ENCODE measurements at regions not wholly inside any gene's neighbourhood (a gene's known extent, or its start where the extent isn't known, plus 50 kb on each side); places are given as distances from the start of the nearest gene placed in this dataset.

DNA sequence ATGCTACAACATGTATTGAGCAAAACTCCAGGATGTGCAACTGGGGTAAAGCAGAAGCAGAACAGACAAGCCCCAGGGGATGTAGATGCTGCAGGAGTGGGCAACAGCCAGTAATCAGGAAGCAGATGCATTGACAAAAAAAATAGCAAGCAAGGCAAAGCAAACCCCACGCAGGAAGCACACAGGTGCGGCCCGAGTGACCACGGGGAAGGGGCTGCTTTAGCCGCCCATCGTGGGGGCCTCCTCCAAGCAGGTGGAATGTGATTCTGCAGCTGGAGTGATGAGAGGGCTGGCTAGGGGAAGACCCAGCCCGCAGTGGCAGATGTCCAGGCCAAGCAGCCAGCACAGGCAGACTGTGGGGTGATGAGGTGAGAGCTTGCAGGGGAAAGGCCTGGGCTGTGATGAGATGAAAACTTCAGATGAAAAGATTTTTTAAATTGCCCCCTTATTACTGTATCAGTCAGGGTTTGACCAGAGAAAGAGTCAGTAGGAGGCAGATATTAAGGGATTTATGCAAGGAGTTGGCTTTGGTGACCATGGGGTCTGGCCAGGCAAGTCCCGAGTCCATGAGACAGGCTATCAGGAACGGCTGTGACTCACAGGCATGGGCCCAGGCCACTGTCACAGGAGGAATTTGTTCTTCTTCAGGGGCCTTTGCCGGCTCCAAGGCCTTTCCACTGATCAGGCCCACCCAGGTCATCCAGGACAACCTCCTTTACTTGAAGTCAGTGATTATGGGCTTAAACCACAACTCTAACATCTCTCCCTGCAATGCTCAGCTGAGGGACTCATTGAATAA lies 207.6 kb downstream of the ANKRD60 start:
- intact Hi-C loops (cut with micrococcal nuclease) = no loop called here
- ChIA-PET POLR2A (no interaction called here), CTCF (no interaction called here), RAD21 (ENCODE audit: low non-redundant PET in 1 of 2, low total read pairs in 2 of 2, uncharacterized antibody in 2 of 2, unreplicated experiment in 2 of 2) (no interaction called here)
- BruUV-seq (replicated peaks) = no TSS peak
- Histone ChIP-seq H4K20me1 (ENCODE audit: insufficient read depth) (no peaks in the 10 kb centered on the region), H3K27me3 (ENCODE audit: insufficient read depth, low read length) (peaks cover 18% of the 10 kb centered on the region), H3K79me2 (ENCODE audit: insufficient read depth, low read length) (no peaks in the 10 kb centered on the region), H3K4me2 (ENCODE audit: low read length) (no peak overlapping the region), H3K36me3 (ENCODE audit: control insufficient read depth in 1 of 2, insufficient read depth in 2 of 2, low read length in 2 of 2) (no peaks in the 10 kb centered on the region), H2AFZ (ENCODE audit: low read depth, low read length, poor library complexity, severe bottlenecking) (no peak overlapping the region), H3K9me2 (ENCODE audit: insufficient read depth) (no peaks in the 10 kb centered on the region), H3K4me3 (replicated peaks in 1 of 2; ENCODE audit: low read depth in 1 of 2, low read length in 2 of 2) (no peak overlapping the region), H3K4me1 (ENCODE audit: control insufficient read depth in 1 of 2, insufficient read depth in 2 of 2, low read length in 2 of 2) (peaks cover 4 to 30% of the 10 kb centered on the region in 2 experiments; a peak in 3 of 4 replicates), H3K27ac (ENCODE audit: low read depth, low read length) (no peak overlapping the region), H3K9me3 (ENCODE audit: control insufficient read depth in 1 of 2, insufficient read depth in 1 of 2, low read depth in 1 of 2, low read length in 2 of 2) (no peaks in the 10 kb centered on the region), H3K9ac (ENCODE audit: low read length) (no peak overlapping the region)
- no peak for DNase-seq (ENCODE audit: low read depth, low spot score)
- no peak for ATAC-seq
- no peak for TF ChIP-seq SP1 (IDR thresholded peaks at IDR 0.05; ENCODE audit: low read depth)
- no peak for TF ChIP-seq POLR2A (IDR thresholded peaks at IDR 0.05; ENCODE audit: borderline replicate concordance, extremely low read depth, insufficient read depth, insufficient read length)
- TF ChIP-seq TCF7L2 (IDR thresholded peaks at IDR 0.05; ENCODE audit: borderline replicate concordance, extremely low read depth, insufficient read depth, insufficient read length) = no peak
- TF ChIP-seq SIN3A (IDR thresholded peaks at IDR 0.05; ENCODE audit: low read depth) = no peak
- TF ChIP-seq ELF1 (IDR thresholded peaks at IDR 0.05; ENCODE audit: borderline replicate concordance, low read depth) = no peak
- TF ChIP-seq POLR2AphosphoS5 (IDR thresholded peaks at IDR 0.05; ENCODE audit: low read depth, low read length) = no peak
- TF ChIP-seq, protein P1, sequence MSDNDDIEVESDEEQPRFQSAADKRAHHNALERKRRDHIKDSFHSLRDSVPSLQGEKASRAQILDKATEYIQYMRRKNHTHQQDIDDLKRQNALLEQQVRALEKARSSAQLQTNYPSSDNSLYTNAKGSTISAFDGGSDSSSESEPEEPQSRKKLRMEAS (IDR thresholded peaks at IDR 0.05) = no peak
- TF ChIP-seq FOSL1 (IDR thresholded peaks at IDR 0.05; ENCODE audit: low read depth) = no peak
- TF ChIP-seq, protein P2, sequence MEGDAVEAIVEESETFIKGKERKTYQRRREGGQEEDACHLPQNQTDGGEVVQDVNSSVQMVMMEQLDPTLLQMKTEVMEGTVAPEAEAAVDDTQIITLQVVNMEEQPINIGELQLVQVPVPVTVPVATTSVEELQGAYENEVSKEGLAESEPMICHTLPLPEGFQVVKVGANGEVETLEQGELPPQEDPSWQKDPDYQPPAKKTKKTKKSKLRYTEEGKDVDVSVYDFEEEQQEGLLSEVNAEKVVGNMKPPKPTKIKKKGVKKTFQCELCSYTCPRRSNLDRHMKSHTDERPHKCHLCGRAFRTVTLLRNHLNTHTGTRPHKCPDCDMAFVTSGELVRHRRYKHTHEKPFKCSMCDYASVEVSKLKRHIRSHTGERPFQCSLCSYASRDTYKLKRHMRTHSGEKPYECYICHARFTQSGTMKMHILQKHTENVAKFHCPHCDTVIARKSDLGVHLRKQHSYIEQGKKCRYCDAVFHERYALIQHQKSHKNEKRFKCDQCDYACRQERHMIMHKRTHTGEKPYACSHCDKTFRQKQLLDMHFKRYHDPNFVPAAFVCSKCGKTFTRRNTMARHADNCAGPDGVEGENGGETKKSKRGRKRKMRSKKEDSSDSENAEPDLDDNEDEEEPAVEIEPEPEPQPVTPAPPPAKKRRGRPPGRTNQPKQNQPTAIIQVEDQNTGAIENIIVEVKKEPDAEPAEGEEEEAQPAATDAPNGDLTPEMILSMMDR (IDR thresholded peaks at IDR 0.05 in 2 of 3, conservative IDR thresholded peaks at IDR 0.05 in 1 of 3; ENCODE audit: borderline replicate concordance in 1 of 3, insufficient read depth in 1 of 3, low read depth in 2 of 3, low read length in 2 of 3) = no peak
- TF ChIP-seq CEBPB (IDR thresholded peaks at IDR 0.05; ENCODE audit: low read depth) = no peak
- TF ChIP-seq REST (IDR thresholded peaks at IDR 0.05; ENCODE audit: low read depth) = no peak

All from HCT116 (cell line).